ENCODE measurements at regions not wholly inside any gene's neighbourhood (a gene's known extent, or its start where the extent isn't known, plus 50 kb on each side); places are given as distances from the start of the nearest gene placed in this dataset.
"Not testable (repeated sequence)": the region's sequence is repeated elsewhere in the genome, so short reads cannot be mapped to it uniquely, and the experiment has no call there.

GRCh38 chr16:65310491-65310890, 188.6 kb upstream of the CDH11 start:
- not testable (repeated sequence) for TF ChIP-seq EP300, POLR2A (IDR thresholded peaks at IDR 0.05)
